Stomach (tissue), 8 donors: ENCODE measurements at regions not wholly inside any gene's neighbourhood (a gene's known extent, or its start where the extent isn't known, plus 50 kb on each side); places are given as distances from the start of the nearest gene placed in this dataset.
A peak's percentile ranks its signal among the peaks of the same experiment; 100 is the strongest.

Experiments used
- DNase-seq, 2 donors: peaks; one replicate each; pipeline versions ENCODE4 v3.0.0 to v3.0.0-alpha.2; 2013 to 2019
- H3K27ac ChIP-seq, 5 donors: fragments of 200-600 bp in 4 of 5; sonication (generic) in 4 of 5; one replicate each; pipeline ENCODE4 v1.5.1; 2013 to 2019; ENCODE audit warnings: mild to moderate bottlenecking in 1 of 5, moderate library complexity in 1 of 5
- H3K27me3 ChIP-seq, 3 donors: fragments of 200-600 bp; sonication (generic); one replicate each; pipeline ENCODE4 v1.5.1; 2017 to 2019; ENCODE audit warnings: mixed run types in 1 of 3
- H3K36me3 ChIP-seq, 4 donors: fragments of 200-600 bp; sonication (generic); 1 replicate in 3 of 4; 2 replicates in 1 of 4; pipeline ENCODE4 v1.5.1; 2016 to 2019
- H3K4me1 ChIP-seq, 4 donors: fragments of 200-600 bp; sonication (generic); one replicate each; pipeline ENCODE4 v1.5.1; 2016 to 2019
- H3K4me3 ChIP-seq, 4 donors: fragments of 200-600 bp; sonication (generic) in 3 of 4; one replicate each; pipeline ENCODE4 v1.5.1; 2016 to 2019; ENCODE audit warnings: mild to moderate bottlenecking in 1 of 4
- H3K9me3 ChIP-seq, 4 donors: fragments of 200-600 bp; sonication (generic); one replicate each; pipeline ENCODE4 v1.5.1; 2016 to 2019
- CTCF ChIP-seq, 7 experiments: fragments of 450-650 bp in 4 of 7; fragments of 200-600 bp in 3 of 7; sonication (generic) in 3 of 7; IDR thresholded peaks; one replicate each; pipeline ENCODE4 v1.5.1; 2016 to 2019; ENCODE audit warnings: antibody characterized with exemption in 7 of 7, control low read depth in 2 of 7, mild to moderate bottlenecking in 1 of 7
- EP300 ChIP-seq: sonication (generic); formaldehyde crosslinking; IDR thresholded peaks from one replicate; pipeline ENCODE4 v1.6.1; 2017; ENCODE audit warnings: antibody characterized with exemption
- POLR2A ChIP-seq, 4 donors: fragments of 450-650 bp; IDR thresholded peaks; one replicate each; pipeline ENCODE4 v1.6.1; 2016; ENCODE audit warnings: antibody characterized with exemption in 4 of 4, control low read depth in 2 of 4, mild to moderate bottlenecking in 1 of 4, moderate library complexity in 1 of 4
- POLR2AphosphoS5 ChIP-seq, 3 donors: sonication (generic); formaldehyde crosslinking; IDR thresholded peaks; one replicate each; pipeline ENCODE4 v1.6.1; 2016; ENCODE audit warnings: antibody characterized with exemption in 3 of 3
- WGBS, 5 donors: extraction: QIAGEN DNeasy Blood & Tissue Kit in 3 of 5; methylation state at CpG; one replicate each; pipeline versions ENCODE4 v1.1.5 to v1.1.7; 2013 to 2018; 5-methylcytosine and 5-hydroxymethylcytosine counted together
- intact Hi-C: fragments of 100-400 bp; cut with DNase I; formaldehyde crosslinking; loops from one replicate; pipeline ENCODE4 v1.15.1; 2023; ENCODE audit warnings: low total_unique reads
- donor health status: healthy with polysubstance abuse.
- donor health status: Bipolar disorder and iron deficiency.
- donor health status: healthy.

GRCh38 chr13:34356686-34357434 is 538.9 kb downstream of the RFC3 start:
- WGBS, 5 donors: 86 to 93% (median 88%) methylated on average over 4 of the region's 4 CpGs
- Histone ChIP-seq H3K4me1 (peaks cover 0 to 3% (median 1%) of the 10 kb centered on the region in 4 donors), H3K4me3 (no peak overlapping the region), H3K9me3 (no peaks in the 10 kb centered on the region), H3K27ac (no peak overlapping the region), H3K27me3 (no peaks in the 10 kb centered on the region), H3K36me3 (no peaks in the 10 kb centered on the region)
- TF ChIP-seq CTCF (IDR thresholded peaks at IDR 0.05) (no peak), POLR2AphosphoS5 (IDR thresholded peaks at IDR 0.05) (no peak), EP300 (no peak), POLR2A (IDR thresholded peaks at IDR 0.05) (no peak)
- DNase-seq: no peak
- intact Hi-C loops: no loop called here

- no peak for DNase-seq
- no peaks in the 10 kb centered on the region for H3K9me3 ChIP-seq
- 65 to 79% (median 73%) methylated on average over 10 of the region's 10 CpGs for WGBS, 5 donors
- TF ChIP-seq POLR2AphosphoS5 (IDR thresholded peaks at IDR 0.05) (no peak), POLR2A (IDR thresholded peaks at IDR 0.05) (no peak), CTCF (IDR thresholded peaks at IDR 0.05) (no peak), EP300 (no peak)
- H3K4me3 ChIP-seq: no peak overlapping the region
- H3K27me3 ChIP-seq: no peaks in the 10 kb centered on the region
- H3K4me1 ChIP-seq: peaks cover 0 to 3% (median 1%) of the 10 kb centered on the region in 4 donors
- peak overlapping the region in 1 of 5 donors; percentile 15 for H3K27ac ChIP-seq
- intact Hi-C loops: no loop called here
- no peaks in the 10 kb centered on the region for H3K36me3 ChIP-seq
These were observed 539.7 kb downstream of the RFC3 start for GRCh38 chr13:34357435-34358232.

- Histone ChIP-seq H3K27ac (no peak overlapping the region), H3K36me3 (no peaks in the 10 kb centered on the region), H3K4me1 (peaks cover 0 to 3% (median 1%) of the 10 kb centered on the region in 4 donors), H3K9me3 (no peaks in the 10 kb centered on the region), H3K27me3 (no peaks in the 10 kb centered on the region), H3K4me3 (no peak overlapping the region)
- WGBS, 5 donors: 67 to 80% (median 75%) methylated on average over 2 of the region's 2 CpGs
- TF ChIP-seq POLR2A (IDR thresholded peaks at IDR 0.05) (no peak), CTCF (IDR thresholded peaks at IDR 0.05) (no peak), EP300 (no peak), POLR2AphosphoS5 (IDR thresholded peaks at IDR 0.05) (peak in 1 of 3 donors; percentile 19)
- intact Hi-C loops: no loop called here
- no peak for DNase-seq
These were observed 541.0 kb downstream of the RFC3 start for GRCh38 chr13:34358811-34359513.

DNA sequence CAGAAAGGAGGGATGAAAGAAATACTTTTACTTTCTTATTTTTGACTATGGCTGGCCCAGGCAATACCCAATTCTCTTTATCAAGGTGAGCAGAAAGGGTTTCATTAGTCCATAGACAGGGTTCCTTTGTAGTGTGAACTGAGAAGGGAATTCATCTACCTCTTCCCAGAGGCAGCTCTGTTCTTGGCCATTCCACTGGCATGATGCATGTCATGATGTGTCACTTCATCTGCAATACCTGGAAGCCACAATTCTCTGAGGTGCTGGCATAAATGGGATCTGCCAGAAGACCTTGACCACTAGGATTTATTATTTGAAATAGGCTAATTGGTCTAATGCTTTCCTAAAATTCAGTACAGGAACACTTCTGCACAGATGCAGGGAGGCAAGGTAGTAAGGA is 542.8 kb downstream of the RFC3 start:
- no peak for DNase-seq
- TF ChIP-seq POLR2A (IDR thresholded peaks at IDR 0.05) (no peak), CTCF (IDR thresholded peaks at IDR 0.05) (no peak), EP300 (no peak), POLR2AphosphoS5 (IDR thresholded peaks at IDR 0.05) (no peak)
- Histone ChIP-seq H3K4me3 (no peak overlapping the region), H3K4me1 (peaks cover 0 to 3% (median 1%) of the 10 kb centered on the region in 4 donors), H3K27ac (no peak overlapping the region), H3K27me3 (no peaks in the 10 kb centered on the region), H3K36me3 (no peaks in the 10 kb centered on the region), H3K9me3 (no peaks in the 10 kb centered on the region)
- intact Hi-C loops: no loop called here
